Trophoblast cell (in vitro differentiated cells and primary cell): ENCODE measurements at regions not wholly inside any gene's neighbourhood (a gene's known extent, or its start where the extent isn't known, plus 50 kb on each side); places are given as distances from the start of the nearest gene placed in this dataset.
"Not testable (repeated sequence)": the region's sequence is repeated elsewhere in the genome, so short reads cannot be mapped to it uniquely, and the experiment has no call there.

ENCODE experiments used
- DNase-seq, 2 donors: peaks; one replicate each; pipeline ENCODE4 v3.0.0-alpha.2; 2016
- H2AFZ ChIP-seq: 2 replicates; pipeline ENCODE4 v1.6.1; 2013; ENCODE audit warnings: low read length, moderate library complexity, mild to moderate bottlenecking; ENCODE audit not compliant: insufficient read depth, poor library complexity
- H2AK5ac ChIP-seq: 2 replicates; pipeline ENCODE4 v1.6.1; 2013; ENCODE audit warnings: mild to moderate bottlenecking, low read length
- H2BK120ac ChIP-seq: 2 replicates; pipeline ENCODE4 v1.6.1; 2013; ENCODE audit warnings: low read length, mild to moderate bottlenecking, moderate library complexity; ENCODE audit not compliant: insufficient read depth, poor library complexity
- H2BK12ac ChIP-seq: 2 replicates; pipeline ENCODE4 v1.6.1; 2013; ENCODE audit warnings: mild to moderate bottlenecking, low read length, moderate library complexity
- H2BK5ac ChIP-seq: 2 replicates; pipeline ENCODE4 v1.6.1; 2013; ENCODE audit warnings: low read length, low read depth, moderate library complexity, mild to moderate bottlenecking; ENCODE audit not compliant: poor library complexity
- H3K14ac ChIP-seq: 2 replicates; pipeline ENCODE4 v1.6.1; 2013; ENCODE audit warnings: mild to moderate bottlenecking, low read length
- H3K18ac ChIP-seq: 2 replicates; pipeline ENCODE4 v1.6.1; 2013; ENCODE audit warnings: mild to moderate bottlenecking, low read length
- H3K23ac ChIP-seq: 2 replicates; pipeline ENCODE4 v1.6.1; 2013; ENCODE audit warnings: low read length
- H3K27ac ChIP-seq: 2 replicates; pipeline ENCODE4 v1.5.1; 2013; ENCODE audit warnings: low read depth, mild to moderate bottlenecking, inconsistent platforms, low read length, moderate library complexity
- H3K27me3 ChIP-seq: 2 replicates; pipeline ENCODE4 v1.6.1; 2013; ENCODE audit warnings: inconsistent platforms, mild to moderate bottlenecking, low read length, moderate library complexity; ENCODE audit not compliant: insufficient read depth
- H3K36me3 ChIP-seq, 2 experiments: 1 replicate in 1 of 2; 2 replicates in 1 of 2; pipeline ENCODE4 v1.6.1; 2013; ENCODE audit warnings: low read length in 2 of 2, mild to moderate bottlenecking in 2 of 2, moderate library complexity in 1 of 2; ENCODE audit not compliant: insufficient read depth in 2 of 2, control insufficient read depth in 1 of 2
- H3K4ac ChIP-seq: 2 replicates; pipeline ENCODE4 v1.6.1; 2013; ENCODE audit warnings: low read depth, mild to moderate bottlenecking, low read length, moderate library complexity
- H3K4me1 ChIP-seq, 2 experiments: 1 replicate in 1 of 2; 2 replicates in 1 of 2; pipeline ENCODE4 v1.6.1; 2013; ENCODE audit warnings: low read length in 2 of 2, mild to moderate bottlenecking in 2 of 2, moderate library complexity in 1 of 2; ENCODE audit not compliant: insufficient read depth in 2 of 2, control insufficient read depth in 1 of 2
- H3K4me2 ChIP-seq: 2 replicates; pipeline ENCODE4 v1.6.1; 2013; ENCODE audit warnings: inconsistent platforms, mild to moderate bottlenecking, low read length, moderate library complexity
- H3K4me3 ChIP-seq: 2 replicates; pipeline ENCODE4 v1.5.1; 2013; ENCODE audit warnings: mild to moderate bottlenecking, low read depth, low read length, inconsistent platforms
- H3K79me1 ChIP-seq: one replicate; pipeline ENCODE4 v1.6.1; 2013; ENCODE audit warnings: low read length
- H3K79me2 ChIP-seq: 2 replicates; pipeline ENCODE4 v1.6.1; 2013; ENCODE audit warnings: low read length, mild to moderate bottlenecking; ENCODE audit not compliant: control insufficient read depth, insufficient read depth, poor library complexity
- H3K9ac ChIP-seq: 2 replicates; pipeline ENCODE4 v1.6.1; 2013; ENCODE audit warnings: mild to moderate bottlenecking, low read length
- H3K9me3 ChIP-seq: 2 replicates; pipeline ENCODE4 v1.6.1; 2013; ENCODE audit warnings: low read depth, mild to moderate bottlenecking, control low read depth, inconsistent platforms, low read length; ENCODE audit not compliant: insufficient read depth
- H4K12ac ChIP-seq: 2 replicates; pipeline ENCODE4 v1.6.1; 2013; ENCODE audit warnings: low read depth, mild to moderate bottlenecking, low read length, moderate library complexity
- H4K8ac ChIP-seq: 2 replicates; pipeline ENCODE4 v1.6.1; 2013; ENCODE audit warnings: low read depth, mild to moderate bottlenecking, low read length, moderate library complexity
- H4K91ac ChIP-seq: one replicate; pipeline ENCODE4 v1.6.1; 2013; ENCODE audit warnings: low read depth, mild to moderate bottlenecking, low read length, moderate library complexity
- WGBS: extraction: QIAGEN DNeasy Blood & Tissue Kit; methylation state at CpG from one replicate; pipeline ENCODE4 v1.1.7; 2013; ENCODE audit warnings: missing lambda C conversion rate; ENCODE audit not compliant: insufficient read length, insufficient coverage; ENCODE audit errors: extremely low coverage; 5-methylcytosine and 5-hydroxymethylcytosine counted together

DNA sequence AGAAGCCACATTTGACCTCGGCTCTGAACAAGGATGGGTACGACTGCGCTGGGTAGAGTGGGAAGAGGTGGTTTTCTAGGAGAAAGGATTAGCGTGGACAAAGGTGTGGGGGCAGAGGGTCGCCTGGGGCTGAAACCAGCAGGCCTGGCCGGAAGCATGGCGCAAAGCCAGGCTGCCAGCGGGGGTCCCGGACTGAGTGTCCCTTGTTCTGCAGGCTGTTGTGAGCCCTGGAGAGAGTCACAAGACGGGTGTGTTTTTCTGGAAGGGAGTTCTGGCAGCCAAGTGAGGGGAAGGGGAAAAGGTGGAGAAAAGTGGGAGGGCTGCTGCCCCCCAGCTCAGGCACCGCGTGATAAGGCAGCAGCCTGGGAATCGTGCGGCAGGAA is 98.5 kb upstream of the MEF2A start:
- no peak overlapping the region for H2BK120ac ChIP-seq
- no peak overlapping the region for H4K91ac ChIP-seq
- no peak overlapping the region for H3K4ac ChIP-seq
- no peak overlapping the region for H3K27ac ChIP-seq
- H3K9me3 ChIP-seq, result peaks cover 1% of the 10 kb centered on the region
- no peak overlapping the region for H3K18ac ChIP-seq
- H3K23ac ChIP-seq, result no peak overlapping the region
- no peaks in the 10 kb centered on the region for H3K36me3 ChIP-seq
- H2BK5ac ChIP-seq, result no peak overlapping the region
- no peak overlapping the region for H3K4me3 ChIP-seq
- no peaks in the 10 kb centered on the region for H3K4me1 ChIP-seq
- no peak overlapping the region for H4K8ac ChIP-seq
- H4K12ac ChIP-seq, result no peak overlapping the region
- no peaks in the 10 kb centered on the region for H3K79me2 ChIP-seq
- no peak overlapping the region for H3K4me2 ChIP-seq
- no CpG with 5 or more reads among the region's 14 CpGs for WGBS
- no peak overlapping the region for H2AFZ ChIP-seq
- no peak overlapping the region for H3K14ac ChIP-seq
- H3K27me3 ChIP-seq, result no peaks in the 10 kb centered on the region
- DNase-seq, result no peak
- no peak overlapping the region for H2AK5ac ChIP-seq
- no peak overlapping the region for H3K9ac ChIP-seq
- H2BK12ac ChIP-seq, result no peak overlapping the region
- no peaks in the 10 kb centered on the region for H3K79me1 ChIP-seq

- H4K8ac ChIP-seq, result no peak overlapping the region
- no peaks in the 10 kb centered on the region for H3K36me3 ChIP-seq
- H3K79me2 ChIP-seq, result no peaks in the 10 kb centered on the region
- no peak overlapping the region for H3K23ac ChIP-seq
- DNase-seq, result no peak
- no peak overlapping the region for H3K4me3 ChIP-seq
- no peak overlapping the region for H4K12ac ChIP-seq
- no peak overlapping the region for H3K18ac ChIP-seq
- no peak overlapping the region for H2AK5ac ChIP-seq
- H2BK120ac ChIP-seq, result no peak overlapping the region
- no peak overlapping the region for H2AFZ ChIP-seq
- no peak overlapping the region for H3K14ac ChIP-seq
- no peak overlapping the region for H4K91ac ChIP-seq
- H2BK12ac ChIP-seq, result no peak overlapping the region
- no peak overlapping the region for H3K4me2 ChIP-seq
- H2BK5ac ChIP-seq, result no peak overlapping the region
- no CpG with 5 or more reads among the region's 4 CpGs for WGBS
- H3K9me3 ChIP-seq, result peaks cover 1% of the 10 kb centered on the region
- H3K4ac ChIP-seq, result no peak overlapping the region
- no peaks in the 10 kb centered on the region for H3K79me1 ChIP-seq
- no peaks in the 10 kb centered on the region for H3K27me3 ChIP-seq
- no peak overlapping the region for H3K9ac ChIP-seq
- no peak overlapping the region for H3K27ac ChIP-seq
- H3K4me1 ChIP-seq, result no peaks in the 10 kb centered on the region
These were observed 97.8 kb upstream of the MEF2A start for GRCh38 chr15:99467853-99468464.

DNA sequence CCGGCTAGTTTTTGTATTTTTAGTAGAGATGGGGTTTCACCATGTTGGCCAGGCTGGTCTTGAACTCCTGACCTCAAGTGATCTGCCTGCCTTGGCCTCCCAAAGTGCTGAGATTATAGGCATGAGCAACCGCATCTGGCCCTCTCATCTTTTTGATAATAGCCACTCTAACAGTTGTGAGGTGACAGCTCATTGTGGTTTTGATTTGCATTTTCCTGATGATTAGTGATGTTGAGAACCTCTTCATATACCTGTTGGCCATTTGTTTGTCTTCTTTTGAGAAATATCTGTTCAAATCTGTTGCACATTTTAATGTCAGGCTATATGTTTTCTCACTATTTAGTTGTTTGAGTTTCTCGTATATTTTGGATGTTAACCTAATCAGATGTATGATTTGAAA is 95.6 kb upstream of the MEF2A start:
- H3K36me3 ChIP-seq, H3K79me2 ChIP-seq, H2BK12ac ChIP-seq, H4K12ac ChIP-seq, H3K4me3 ChIP-seq, H3K14ac ChIP-seq, H3K79me1 ChIP-seq, H3K4me1 ChIP-seq, H3K4me2 ChIP-seq, H4K91ac ChIP-seq, H2AFZ ChIP-seq, H3K9me3 ChIP-seq, H3K23ac ChIP-seq, H4K8ac ChIP-seq, H3K27me3 ChIP-seq, DNase-seq, H3K9ac ChIP-seq, H3K18ac ChIP-seq, H3K4ac ChIP-seq, H2BK120ac ChIP-seq, H2AK5ac ChIP-seq, H3K27ac ChIP-seq, H2BK5ac ChIP-seq: not testable (repeated sequence)
- WGBS, result no CpG with 5 or more reads among the region's 3 CpGs

DNA sequence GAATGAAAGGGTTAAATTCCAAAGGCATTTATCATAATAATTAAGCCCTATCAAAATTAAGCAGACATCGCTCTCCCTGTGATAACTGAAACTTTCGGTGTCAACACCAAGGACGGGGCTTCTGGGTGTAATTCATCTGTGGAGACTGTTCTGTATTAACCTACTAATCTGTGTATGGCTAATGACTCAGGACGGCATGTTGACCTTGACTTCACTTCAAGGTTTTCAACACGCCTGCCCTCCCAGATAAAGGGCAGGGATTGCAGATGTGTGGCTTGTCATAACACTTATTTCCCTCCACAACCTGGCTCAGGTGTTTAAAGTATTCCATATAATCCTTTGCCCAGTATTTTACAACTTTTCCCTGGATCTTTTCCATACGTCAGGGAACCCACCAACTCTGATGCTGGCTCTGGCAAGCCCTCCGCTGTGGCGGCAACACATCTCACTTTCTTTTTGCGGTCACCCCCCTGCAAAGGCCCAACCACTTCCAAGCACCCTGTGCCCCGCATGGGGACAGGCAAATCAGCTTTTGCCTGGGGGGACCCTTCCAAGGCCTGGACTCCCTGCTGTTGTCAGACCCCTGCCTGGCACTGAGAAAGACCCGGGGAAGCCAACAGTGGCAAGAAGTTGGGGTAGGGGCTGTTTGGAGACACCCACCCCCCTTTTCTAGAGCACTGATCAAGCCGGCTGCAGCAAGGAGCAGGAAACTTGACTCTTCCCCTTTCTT is 93.2 kb upstream of the MEF2A start:
- no peaks in the 10 kb centered on the region for H3K4me1 ChIP-seq
- H3K9me3 ChIP-seq, result no peaks in the 10 kb centered on the region
- no peak for DNase-seq
- no peaks in the 10 kb centered on the region for H3K79me2 ChIP-seq
- H3K18ac ChIP-seq, result no peak overlapping the region
- WGBS, result no CpG with 5 or more reads among the region's 12 CpGs
- H3K4ac ChIP-seq, result no peak overlapping the region
- no peak overlapping the region for H3K27ac ChIP-seq
- peaks cover 2% of the 10 kb centered on the region for H3K79me1 ChIP-seq
- no peak overlapping the region for H4K12ac ChIP-seq
- no peak overlapping the region for H4K91ac ChIP-seq
- H2BK12ac ChIP-seq, result no peak overlapping the region
- H3K27me3 ChIP-seq, result no peaks in the 10 kb centered on the region
- no peak overlapping the region for H2BK5ac ChIP-seq
- H4K8ac ChIP-seq, result no peak overlapping the region
- no peak overlapping the region for H3K23ac ChIP-seq
- H3K9ac ChIP-seq, result no peak overlapping the region
- no peak overlapping the region for H2AK5ac ChIP-seq
- H3K36me3 ChIP-seq, result no peaks in the 10 kb centered on the region
- no peak overlapping the region for H3K4me3 ChIP-seq
- no peak overlapping the region for H2AFZ ChIP-seq
- no peak overlapping the region for H3K14ac ChIP-seq
- no peak overlapping the region for H3K4me2 ChIP-seq
- no peak overlapping the region for H2BK120ac ChIP-seq
